Stimulated activated CD4-positive, alpha-beta T cell treated with anti-CD3 and anti-CD28 coated beads, Interleukin-4, amount 100 ng/mL, for 4 hours (primary cell): ENCODE measurements at regions not wholly inside any gene's neighbourhood (a gene's known extent, or its start where the extent isn't known, plus 50 kb on each side); places are given as distances from the start of the nearest gene placed in this dataset.
"Not testable (repeated sequence)": the region's sequence is repeated elsewhere in the genome, so short reads cannot be mapped to it uniquely, and the experiment has no call there.

ENCODE experiments used
- DNase-seq, 2 experiments: peaks; one replicate each; pipeline ENCODE4 v3.0.0-alpha.2; 2020

DNA sequence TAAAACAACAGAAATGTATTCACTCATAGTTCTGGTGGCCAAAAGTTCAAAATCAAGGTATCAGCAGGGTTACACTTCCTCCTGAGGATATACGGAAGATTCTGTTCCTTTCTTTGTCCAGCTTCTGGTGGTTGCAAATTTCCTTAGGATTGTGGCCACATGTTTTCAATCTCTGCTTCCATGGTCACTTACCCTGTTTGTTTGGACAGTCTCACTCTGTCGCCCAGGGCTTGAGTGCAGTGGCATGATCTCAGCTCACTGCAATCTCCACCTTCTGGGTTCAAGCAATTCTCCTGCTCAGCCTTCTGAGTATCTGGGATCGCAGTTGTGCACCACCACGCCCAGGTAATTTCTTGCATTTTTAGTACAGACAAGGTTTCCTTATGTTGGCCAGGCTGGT lies 534.3 kb downstream of the KCNA4 start:
- no peak for DNase-seq

DNA sequence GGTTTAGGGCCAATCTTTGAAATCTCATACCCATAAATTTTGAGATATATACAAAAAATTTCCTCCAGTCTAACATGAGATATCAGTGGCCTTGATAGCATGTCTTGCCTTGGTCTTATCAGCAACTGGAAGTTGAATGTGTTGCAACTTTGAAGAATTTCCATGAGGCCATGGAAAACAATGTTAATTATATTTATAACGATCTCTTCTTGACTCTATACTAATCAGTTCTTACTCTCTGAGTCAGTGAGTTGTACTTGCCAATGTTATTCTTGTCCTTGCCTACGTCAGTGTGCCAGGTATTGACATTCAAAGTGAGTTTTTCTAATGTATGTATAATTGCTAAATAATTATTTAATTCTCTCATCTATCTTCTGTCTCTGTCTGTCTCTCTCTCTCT lies 535.1 kb downstream of the KCNA4 start:
- DNase-seq, result no peak

DNA sequence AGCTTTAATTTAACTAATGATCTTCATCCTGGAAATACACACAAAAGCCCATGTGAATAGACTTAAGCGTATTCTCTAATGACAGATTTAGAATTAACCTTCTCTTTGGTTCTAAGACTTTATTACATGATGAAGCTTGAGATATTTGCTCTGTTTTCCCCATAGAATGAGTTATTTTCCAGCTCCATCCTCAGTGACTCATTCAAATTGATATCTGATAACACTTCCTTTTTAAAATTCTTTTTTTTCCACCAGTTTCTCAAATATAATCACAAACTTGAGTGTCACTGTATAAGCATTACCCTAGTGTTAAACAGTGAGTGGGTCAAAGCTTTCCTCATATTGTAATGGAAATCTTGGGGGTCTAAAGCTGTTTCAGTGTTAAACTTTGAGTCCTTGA lies 535.8 kb downstream of the KCNA4 start:
- DNase-seq, result no peak

DNA sequence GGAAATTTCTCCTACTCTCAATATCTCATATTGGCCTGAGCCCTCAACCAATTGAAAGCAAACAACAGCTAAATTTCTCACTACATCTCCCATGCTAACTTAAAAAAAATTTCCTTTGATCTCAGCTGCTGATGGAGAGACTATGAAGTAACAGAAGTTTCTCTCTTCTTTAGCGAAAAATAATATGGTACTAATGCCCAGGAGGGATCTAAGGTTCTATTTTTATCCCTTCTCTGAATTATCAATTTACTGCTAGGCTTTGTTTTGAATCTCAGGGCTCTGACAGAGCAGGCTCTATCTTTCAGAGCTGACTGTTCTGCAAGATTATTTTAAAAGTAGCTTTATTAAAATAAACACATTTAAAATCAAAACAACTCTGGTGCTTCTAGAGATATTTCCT lies 558.6 kb downstream of the KCNA4 start:
- no peak for DNase-seq

DNA sequence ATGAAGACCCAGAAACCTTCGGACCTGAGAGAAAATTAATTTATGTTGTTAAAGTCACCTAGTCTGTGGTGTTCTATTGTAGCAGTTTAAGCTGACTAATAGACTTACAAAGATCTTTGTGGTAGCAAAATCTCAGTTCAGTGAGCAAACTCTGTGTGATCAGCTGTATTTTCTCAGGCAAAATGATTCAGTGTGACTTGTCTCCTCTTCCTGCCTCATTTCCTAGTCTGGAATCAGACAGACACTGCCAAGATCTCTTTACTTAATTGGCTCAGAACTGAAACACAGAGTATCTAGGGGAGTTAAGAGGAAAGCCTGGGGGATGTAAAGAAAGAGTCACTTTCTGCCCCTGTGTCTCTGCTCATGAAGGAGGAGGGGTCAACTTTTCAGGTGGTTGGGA lies 564.7 kb downstream of the KCNA4 start:
- DNase-seq, result no peak

DNA sequence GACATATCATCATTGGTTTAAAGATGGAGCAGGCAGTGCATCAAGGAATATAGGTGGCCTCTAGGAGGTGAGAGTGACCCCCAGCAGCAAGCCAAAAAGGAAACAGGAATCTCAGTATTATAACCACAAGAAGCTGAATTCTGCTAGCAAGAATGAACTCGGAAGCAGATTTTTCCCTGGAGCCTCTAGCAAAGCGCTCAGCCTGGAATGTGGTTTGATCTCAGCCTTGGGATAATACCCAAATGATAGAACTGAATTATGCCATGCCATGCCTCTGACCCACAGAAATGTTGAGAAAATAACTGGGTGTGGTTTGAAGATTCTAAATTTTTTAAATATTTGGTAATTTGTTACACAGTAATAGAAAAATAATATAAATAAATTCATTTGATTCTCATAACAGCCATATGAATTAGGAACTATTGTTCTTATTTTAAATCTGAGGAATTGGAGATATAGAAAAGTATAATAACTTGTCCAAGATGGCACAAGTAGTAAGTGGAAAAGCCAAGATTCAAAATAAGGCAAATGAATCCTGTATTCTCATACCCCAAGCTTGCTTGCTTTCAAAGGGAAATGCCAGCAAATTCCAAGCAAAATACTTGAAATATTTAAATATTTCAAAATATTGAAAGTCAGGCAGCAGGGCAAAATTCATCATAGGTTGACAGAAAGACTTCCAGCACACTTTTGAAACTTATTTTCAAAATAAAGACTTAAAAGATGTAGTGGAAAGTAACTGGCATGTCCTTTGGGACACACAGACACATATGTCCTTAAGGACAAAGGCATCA lies 567.4 kb downstream of the KCNA4 start:
- no peak for DNase-seq

DNA sequence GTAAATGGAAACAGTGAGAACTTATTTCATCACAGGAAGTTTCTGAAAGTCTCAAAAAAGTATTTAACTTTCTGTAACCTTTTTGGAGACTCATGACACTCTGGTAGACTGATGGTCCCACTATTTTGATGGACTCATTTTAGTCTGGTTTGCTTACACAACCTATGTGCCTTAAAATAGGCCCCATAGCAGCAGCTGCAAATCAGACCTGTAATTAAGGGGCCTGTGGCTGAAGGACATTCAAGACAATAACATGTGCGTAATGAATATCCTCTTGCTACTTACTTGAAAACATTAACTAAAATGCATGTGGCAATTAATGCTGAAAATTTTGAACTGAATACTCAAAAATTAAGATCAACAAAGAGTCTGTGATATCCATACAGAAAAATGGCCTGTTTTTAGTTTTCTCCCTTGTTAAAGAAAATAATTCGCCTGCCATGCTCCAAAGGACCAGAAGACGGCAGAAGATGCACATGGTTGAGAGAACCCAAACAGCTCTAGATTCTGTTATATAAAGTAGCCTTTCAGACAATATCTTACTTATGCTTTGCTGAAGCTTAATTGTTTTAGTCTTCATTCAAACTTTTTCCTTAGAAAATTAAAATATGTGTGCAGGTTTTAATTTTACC lies 568.5 kb downstream of the KCNA4 start:
- no peak for DNase-seq

DNA sequence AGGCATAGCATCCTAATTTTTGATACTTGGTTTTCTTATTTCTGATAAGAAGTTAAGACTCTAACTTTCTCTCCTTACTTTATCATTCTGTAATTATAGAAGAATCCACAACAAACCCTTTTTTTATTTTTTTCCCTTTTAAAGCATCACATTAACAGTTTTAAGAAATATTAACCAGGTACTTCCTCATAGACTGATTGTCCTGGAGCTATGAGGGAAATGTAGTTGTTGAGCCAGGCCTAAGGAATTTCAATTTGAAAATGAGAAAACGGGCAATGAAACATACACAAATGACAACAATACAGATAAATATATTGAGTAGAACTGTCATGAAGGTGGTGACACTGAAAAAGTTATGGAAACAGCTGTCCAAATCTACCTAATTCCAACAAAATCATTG lies 569.0 kb downstream of the KCNA4 start:
- no peak for DNase-seq

DNA sequence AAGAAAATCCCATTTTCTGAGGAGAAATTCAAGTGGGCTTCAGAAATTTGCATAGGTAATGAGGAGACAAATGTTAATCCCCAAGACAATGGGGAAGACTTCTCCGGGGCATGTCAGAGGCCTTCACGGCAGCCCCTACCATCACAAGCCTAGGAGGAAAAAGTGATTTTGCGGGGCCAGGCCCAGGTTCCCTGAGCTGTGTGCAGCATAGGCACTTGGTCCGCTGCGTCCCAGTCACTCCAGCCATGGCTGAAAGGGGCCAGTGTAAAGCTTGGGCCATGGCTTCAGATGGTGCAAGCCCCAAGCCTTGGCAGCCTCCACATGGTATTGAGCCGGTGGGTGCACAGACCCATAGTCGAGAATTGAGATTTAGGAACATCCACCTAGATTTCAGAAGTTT lies 570.7 kb downstream of the KCNA4 start:
- DNase-seq, result no peak

DNA sequence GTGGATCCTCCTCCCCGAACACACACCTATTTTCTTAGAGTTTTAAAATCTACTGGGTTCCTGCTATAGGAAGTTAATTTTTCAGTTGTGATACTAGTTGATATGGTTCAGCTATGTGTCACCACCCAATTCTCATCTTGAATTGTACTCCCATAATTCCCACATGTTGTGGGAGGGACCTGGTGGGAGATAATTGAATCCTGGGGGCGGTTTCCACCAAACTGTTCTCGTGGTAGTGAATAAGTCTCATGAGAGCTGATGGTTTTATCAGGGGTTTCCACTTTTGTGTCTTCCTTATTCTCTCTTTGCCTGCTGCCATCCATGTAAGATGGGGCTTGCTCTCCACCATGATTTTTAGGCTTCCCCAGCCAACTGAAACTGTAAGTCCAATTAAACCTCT lies 571.6 kb downstream of the KCNA4 start:
- DNase-seq, result not testable (repeated sequence)

DNA sequence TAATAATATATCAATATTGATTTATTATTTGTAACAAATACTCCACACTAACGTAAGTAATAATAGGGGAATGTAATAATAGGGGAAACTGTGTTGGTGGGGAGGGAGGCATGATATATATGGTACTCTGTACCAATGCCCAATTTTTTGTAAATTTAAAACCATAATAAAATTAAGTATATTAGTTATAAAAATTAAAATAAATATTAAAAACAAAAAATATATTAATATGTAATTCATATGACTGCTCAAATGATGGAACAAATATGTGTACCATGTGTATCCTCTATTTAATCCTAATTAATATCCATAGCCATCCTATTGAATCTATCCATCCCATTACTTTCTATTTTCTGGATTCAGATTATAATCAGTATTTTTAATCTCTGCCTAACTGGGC lies 578.0 kb downstream of the KCNA4 start:
- DNase-seq, result no peak

DNA sequence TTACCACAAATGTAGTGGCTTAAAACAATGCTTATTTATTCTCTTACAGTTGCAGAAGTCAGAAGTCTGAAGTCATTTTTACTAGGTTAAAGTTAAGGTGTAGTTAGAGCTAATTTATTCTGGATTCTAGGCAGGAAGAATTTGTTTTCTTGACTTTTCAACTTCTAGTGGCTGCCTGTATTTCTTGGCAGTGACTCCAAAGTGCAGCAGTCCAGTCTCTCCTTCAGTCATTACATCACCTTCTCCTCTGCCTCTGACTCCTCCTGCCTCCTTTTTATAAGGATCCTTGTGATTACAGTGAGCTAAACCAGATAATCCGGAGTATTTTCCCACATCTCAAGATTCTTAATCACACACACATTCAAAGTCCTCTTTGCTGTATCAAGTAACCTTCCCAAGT lies 581.4 kb downstream of the KCNA4 start:
- DNase-seq, result no peak

DNA sequence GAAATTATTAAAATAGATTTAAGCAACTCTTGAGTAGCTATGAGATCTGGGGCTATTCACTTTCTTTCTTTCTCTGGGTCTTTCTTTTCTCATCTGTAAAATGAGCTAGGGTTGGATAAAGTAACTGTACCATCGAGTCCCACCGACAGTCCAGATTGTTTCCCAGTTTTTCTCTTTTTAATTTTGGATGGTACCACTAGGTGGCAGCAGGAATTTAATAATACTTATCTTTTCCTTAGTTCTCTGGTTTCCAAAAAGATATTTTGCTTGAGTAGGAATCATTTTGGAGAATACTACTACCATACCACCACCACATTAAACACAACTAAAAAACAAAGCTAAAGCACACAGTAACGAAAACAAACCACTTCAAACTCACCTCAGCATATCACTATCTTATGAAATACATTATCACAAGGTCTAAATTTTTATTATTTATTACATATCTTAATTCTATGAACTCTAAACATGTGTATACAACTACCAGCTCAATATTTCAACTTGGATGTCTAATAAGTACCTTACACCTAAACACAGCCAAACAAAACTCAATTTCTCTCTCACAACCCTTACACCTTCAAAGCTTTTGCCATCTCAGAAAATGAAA lies 584.0 kb downstream of the KCNA4 start:
- DNase-seq, result no peak

DNA sequence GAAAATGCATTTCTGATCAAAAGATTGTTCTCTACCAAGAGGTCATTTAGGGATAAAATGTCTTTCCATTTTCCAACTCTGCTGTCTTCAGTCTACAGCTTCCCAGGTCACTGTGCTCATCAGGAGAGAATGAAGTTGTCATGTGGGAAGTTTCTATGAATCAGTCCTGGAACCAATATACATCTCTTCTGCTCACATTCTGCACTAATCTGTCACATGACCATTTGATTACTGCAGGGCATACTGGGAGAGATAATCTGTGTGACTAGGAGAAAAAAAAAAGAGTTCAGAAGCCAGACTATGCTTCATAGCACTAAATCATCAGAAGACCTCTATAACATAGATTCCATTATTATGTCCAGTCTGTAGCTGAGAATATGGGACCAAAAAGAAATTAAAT lies 611.5 kb downstream of the KCNA4 start:
- no peak for DNase-seq

DNA sequence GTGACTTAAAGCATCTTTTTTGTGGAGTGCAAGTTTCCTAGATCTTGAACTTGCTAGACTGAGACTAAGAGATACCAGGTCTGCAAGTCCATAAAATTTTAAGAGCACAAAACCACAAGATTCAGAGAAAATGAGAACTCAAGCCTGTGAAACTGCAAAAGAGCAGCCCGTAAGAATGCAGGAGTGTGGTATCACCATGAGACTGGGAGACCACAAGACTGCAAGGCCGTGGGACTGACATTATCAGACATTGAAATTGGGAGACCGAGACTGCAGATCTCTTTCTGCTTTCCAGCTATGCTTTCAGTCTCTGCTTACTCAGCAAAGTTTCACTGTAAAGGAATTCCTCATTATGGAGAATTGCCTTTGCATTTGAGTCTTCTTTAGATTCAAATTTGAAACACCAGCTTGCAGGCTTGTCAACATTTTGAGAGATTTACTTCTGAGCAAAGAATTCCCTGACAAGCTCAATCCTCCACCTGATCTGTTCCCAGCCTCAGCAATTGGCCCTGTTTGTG lies 621.2 kb downstream of the KCNA4 start:
- DNase-seq, result no peak

DNA sequence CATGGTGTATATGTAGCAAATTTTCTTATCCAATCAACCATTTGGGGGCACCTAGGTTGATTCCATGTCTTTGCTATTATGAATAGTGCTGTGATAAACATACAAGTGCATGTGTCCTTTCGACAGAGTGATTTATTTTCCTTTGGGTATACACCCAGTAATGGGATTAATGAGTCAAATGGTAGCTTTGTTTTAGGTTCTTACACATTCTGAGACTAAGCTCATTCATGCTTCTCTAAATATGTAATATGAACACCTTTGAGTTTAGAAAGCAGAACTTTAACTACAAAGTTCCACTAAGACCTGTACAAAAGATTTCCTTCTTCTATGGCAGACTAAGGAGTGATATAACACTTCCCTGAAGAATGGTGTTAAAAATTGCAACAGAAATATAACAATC lies 627.0 kb downstream of the KCNA4 start:
- no peak for DNase-seq

DNA sequence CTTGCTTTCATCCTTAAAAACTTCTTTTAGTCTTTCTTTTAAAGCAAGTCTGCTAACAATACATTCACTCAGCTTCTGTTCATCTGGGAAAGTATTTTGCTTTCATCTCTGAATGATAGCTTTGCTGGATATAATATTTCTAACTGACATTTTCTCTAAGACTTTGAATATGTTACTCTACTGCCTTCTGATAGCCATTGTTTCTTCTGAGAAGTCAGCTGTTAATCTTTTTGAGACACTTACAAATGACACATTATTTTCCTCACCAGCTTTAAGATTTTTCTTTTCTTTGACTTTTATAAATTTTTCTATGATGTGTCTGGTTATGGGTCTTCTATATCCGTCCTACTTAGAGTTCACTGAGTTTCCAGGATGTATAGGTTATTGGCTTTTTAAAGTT lies 643.1 kb downstream of the KCNA4 start:
- DNase-seq, result no peak

DNA sequence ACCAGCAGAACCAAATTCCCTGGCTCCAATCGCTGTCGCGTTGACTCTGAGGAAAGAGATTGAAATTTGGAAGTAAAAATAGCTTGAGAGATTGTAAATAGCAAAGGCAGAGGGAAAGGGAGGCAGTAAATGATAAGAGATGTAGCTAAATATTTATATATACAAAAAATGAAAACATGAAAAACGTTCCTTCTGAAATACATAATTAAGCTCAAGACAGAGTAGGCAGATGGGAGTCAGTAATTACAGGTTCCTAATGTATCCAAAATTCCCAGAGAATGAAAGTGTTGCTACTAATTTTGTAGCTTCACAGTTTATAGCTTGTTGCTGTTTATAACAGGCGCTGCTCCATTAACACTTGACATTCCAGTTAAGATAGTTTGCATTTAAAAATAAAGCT lies 648.7 kb downstream of the KCNA4 start:
- DNase-seq, result no peak

DNA sequence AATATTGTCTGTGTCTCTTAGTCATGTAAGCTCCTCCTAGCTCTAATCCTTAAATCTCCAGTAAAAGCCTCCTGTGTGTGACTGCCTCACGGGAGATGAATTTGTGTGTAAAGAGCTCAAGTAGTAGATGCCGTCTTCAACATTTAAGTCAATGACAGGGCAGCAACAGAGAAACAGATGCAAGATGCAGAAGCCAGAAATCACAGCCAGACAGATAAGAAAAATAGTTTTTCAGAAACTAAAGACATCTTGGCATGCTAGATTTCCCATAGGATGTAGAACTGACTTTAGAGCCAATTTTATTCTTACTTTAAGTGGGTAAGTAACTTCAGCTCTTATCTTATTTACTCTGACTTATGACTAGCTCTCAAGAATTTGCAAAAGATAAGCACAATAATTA lies 652.8 kb downstream of the KCNA4 start:
- DNase-seq, result no peak

DNA sequence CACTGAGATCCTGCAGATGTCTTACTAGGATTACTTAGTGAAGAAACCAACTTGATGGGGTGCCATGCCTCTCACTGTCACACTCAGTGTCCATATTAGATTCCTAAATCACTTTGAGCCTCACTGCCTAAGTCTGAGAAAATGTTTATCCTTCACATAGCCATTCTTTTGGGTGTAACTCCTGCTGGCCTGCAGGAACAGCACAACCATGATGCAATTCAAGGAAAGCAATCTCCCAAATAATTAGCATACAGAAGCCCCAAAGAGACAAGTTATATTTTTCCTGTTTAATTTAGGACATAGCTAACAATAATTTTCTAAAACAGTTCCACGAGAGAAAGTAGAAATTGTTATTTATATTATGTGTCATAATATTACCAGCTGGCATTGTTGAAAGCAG lies 655.5 kb downstream of the KCNA4 start:
- no peak for DNase-seq

DNA sequence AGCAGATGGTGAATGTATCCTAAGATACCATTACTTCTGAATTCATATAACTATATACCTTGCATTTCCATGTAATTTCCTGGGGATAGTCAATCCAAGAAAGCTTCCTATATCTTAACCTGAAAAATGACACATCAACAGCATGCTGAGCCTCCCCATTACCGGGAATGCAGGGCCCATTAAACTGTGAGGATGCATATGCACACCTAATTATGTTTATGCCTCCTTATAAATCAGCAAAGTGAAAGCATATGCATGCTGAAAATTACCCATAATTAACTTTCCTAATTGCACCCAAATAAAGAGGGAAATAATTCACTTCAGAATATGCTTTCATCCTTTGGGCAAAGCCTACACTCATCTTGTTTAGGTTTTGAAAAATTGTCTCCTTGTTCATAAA lies 663.0 kb downstream of the KCNA4 start:
- DNase-seq, result no peak

DNA sequence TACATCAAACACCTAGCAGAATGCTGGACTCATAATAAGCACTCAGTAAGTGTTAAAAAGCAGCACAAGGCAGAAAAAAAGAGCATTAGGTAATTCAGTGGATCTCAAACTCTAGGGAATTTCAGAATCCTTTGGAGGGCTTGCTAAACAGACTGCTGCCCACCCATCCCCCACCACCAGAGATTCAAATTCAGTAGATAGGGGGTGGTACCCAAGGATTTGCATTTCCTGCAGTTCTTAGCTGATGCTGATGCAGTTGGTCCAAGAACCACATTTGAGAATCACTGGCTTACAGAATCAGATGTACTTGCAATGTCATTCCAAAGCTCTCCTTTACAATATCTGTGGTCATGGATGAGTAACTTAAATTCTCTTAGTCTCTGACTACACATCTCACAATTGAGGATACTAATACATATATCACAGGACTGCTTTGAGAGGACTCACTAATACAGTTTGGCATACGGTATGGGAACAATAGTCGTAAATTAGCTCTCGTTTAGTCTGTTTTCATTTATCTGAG lies 664.5 kb downstream of the KCNA4 start:
- no peak for DNase-seq

DNA sequence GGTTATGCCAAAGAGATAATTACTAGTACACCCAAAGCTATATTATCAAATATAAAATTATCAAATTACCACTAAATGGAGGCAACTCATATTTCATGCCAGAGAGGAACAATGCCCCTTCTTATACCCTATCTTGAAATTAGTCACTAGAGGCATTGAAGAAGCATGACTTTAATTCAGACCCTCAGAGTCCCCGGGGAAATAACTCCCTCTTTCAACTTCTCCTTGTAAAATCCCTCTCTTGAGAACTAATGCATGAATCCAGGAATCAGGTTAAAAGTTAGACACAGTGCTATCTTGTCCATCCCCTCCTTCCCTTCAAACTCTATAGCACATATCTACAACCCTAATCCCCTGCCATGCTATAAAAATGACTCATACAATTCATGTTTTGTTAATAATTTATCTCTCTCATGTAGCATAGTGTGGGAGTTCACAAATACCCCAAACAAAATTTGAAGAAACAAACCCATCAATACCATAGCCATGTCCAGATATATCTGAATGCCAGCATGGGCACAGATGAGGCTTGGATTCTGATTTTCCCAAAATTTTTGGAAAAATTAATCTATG lies 665.4 kb downstream of the KCNA4 start:
- no peak for DNase-seq
